Smooth muscle cell (in vitro differentiated cells): ENCODE measurements at regions not wholly inside any gene's neighbourhood (a gene's known extent, or its start where the extent isn't known, plus 50 kb on each side); places are given as distances from the start of the nearest gene placed in this dataset.

Source experiments
- DNase-seq: peaks from one replicate; lab custom pipeline; 2025; ENCODE audit not compliant: unreplicated experiment; lab: John Stamatoyannopoulos, UW
- H2AFZ ChIP-seq: fragments of 200-600 bp; sonication (generic); 2 replicates; pipeline ENCODE4 v1.6.0; 2016; ENCODE audit warnings: antibody characterized with exemption, low read depth, mild to moderate bottlenecking
- H3F3A ChIP-seq: fragments of 200-600 bp; sonication (generic); 2 replicates; pipeline ENCODE4 v1.6.0; 2017; ENCODE audit warnings: antibody characterized with exemption, low read depth
- H3K27ac ChIP-seq: fragments of 200-600 bp; sonication (generic); 2 replicates; pipeline ENCODE4 v1.5.1; 2016; ENCODE audit warnings: low read depth, mild to moderate bottlenecking
- H3K27me3 ChIP-seq: fragments of 200-600 bp; sonication (generic); 2 replicates; pipeline ENCODE4 v1.6.1; 2016; ENCODE audit warnings: low read depth, mild to moderate bottlenecking
- H3K36me3 ChIP-seq: fragments of 200-600 bp; sonication (generic); 2 replicates; pipeline ENCODE4 v1.5.1; 2016; ENCODE audit warnings: low read depth
- H3K4me1 ChIP-seq: fragments of 200-600 bp; sonication (generic); 2 replicates; pipeline ENCODE4 v1.5.1; 2016; ENCODE audit warnings: low read depth
- H3K4me2 ChIP-seq: fragments of 200-600 bp; sonication (generic); 2 replicates; pipeline ENCODE4 v1.6.0; 2016; ENCODE audit warnings: mild to moderate bottlenecking
- H3K4me3 ChIP-seq: fragments of 200-600 bp; sonication (generic); 2 replicates; pipeline ENCODE4 v1.5.1; 2016; ENCODE audit warnings: mild to moderate bottlenecking
- H3K79me2 ChIP-seq: fragments of 200-600 bp; sonication (generic); 2 replicates; pipeline ENCODE4 v1.6.0; 2016; ENCODE audit warnings: low read depth, mild to moderate bottlenecking
- H3K9ac ChIP-seq: fragments of 200-600 bp; sonication (generic); 2 replicates; pipeline ENCODE4 v1.6.0; 2016; ENCODE audit warnings: low read depth
- H3K9me3 ChIP-seq: fragments of 200-600 bp; sonication (generic); replicated peaks from 2 replicates; pipeline ENCODE4 v1.5.1; 2016; ENCODE audit warnings: low read depth
- H4K20me1 ChIP-seq: fragments of 200-600 bp; sonication (generic); 2 replicates; pipeline ENCODE4 v1.6.0; 2016; ENCODE audit warnings: low read depth
- WGBS: methylation state at CpG from one replicate; pipeline ENCODE4 v1.1.7; 2016; ENCODE audit warnings: low lambda C conversion rate; 5-methylcytosine and 5-hydroxymethylcytosine counted together
- TF ChIP-seq, protein P1 (sequence below): fragments of 200-600 bp; sonication (generic); IDR thresholded peaks from 2 replicates; pipeline ENCODE4 v1.5.1; 2017; ENCODE audit warnings: borderline replicate concordance, mild to moderate bottlenecking, antibody characterized with exemption; ENCODE audit not compliant: insufficient read depth, poor library complexity, severe bottlenecking

DNA sequence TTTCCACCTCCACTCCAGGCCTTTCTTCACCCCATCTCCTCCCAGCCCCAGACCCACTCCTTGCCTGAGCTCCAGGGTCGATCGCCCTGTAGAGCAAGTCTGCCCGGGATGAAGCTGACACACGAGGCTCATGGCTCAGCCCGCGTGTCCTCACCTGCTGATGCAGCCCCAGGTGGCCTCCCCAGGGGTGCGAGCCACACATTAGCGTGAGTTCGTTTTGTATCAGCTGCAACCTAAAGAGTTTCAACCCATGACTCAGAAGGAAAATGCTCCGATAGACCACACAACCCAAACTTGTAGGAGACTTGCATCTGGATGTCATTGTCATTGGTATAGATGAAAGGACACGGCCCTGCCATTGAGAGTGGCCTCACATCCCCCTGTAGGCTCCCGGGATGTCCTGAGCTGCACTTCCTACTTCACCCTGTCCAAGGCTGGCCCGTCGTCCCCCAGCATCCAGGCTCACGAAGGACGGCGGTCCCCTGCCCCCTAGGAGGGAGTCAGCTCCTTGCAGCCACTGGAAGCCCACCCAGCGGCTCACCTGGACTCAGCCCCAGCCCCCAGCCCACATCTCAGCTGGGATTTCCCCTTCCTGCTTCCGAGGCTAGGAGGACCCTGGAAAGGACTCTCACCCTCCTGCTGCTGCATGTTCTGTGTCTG lies 97.7 kb downstream of the HTR5A start:
- DNase-seq, result no peak
- no peaks in the 10 kb centered on the region for H3K79me2 ChIP-seq
- no peak overlapping the region for H3K4me2 ChIP-seq
- no peak overlapping the region for H3K27ac ChIP-seq
- H3K9me3 ChIP-seq, result no peaks in the 10 kb centered on the region
- no peak overlapping the region for H3K4me3 ChIP-seq
- H3F3A ChIP-seq, result no peaks in the 10 kb centered on the region
- TF ChIP-seq, protein P1, sequence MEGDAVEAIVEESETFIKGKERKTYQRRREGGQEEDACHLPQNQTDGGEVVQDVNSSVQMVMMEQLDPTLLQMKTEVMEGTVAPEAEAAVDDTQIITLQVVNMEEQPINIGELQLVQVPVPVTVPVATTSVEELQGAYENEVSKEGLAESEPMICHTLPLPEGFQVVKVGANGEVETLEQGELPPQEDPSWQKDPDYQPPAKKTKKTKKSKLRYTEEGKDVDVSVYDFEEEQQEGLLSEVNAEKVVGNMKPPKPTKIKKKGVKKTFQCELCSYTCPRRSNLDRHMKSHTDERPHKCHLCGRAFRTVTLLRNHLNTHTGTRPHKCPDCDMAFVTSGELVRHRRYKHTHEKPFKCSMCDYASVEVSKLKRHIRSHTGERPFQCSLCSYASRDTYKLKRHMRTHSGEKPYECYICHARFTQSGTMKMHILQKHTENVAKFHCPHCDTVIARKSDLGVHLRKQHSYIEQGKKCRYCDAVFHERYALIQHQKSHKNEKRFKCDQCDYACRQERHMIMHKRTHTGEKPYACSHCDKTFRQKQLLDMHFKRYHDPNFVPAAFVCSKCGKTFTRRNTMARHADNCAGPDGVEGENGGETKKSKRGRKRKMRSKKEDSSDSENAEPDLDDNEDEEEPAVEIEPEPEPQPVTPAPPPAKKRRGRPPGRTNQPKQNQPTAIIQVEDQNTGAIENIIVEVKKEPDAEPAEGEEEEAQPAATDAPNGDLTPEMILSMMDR, result no peak
- no peak overlapping the region for H2AFZ ChIP-seq
- WGBS, result 85% methylated on average over 19 of the region's 19 CpGs
- no peaks in the 10 kb centered on the region for H4K20me1 ChIP-seq
- no peak overlapping the region for H3K9ac ChIP-seq
- no peaks in the 10 kb centered on the region for H3K27me3 ChIP-seq
- H3K36me3 ChIP-seq, result no peaks in the 10 kb centered on the region
- no peaks in the 10 kb centered on the region for H3K4me1 ChIP-seq

DNA sequence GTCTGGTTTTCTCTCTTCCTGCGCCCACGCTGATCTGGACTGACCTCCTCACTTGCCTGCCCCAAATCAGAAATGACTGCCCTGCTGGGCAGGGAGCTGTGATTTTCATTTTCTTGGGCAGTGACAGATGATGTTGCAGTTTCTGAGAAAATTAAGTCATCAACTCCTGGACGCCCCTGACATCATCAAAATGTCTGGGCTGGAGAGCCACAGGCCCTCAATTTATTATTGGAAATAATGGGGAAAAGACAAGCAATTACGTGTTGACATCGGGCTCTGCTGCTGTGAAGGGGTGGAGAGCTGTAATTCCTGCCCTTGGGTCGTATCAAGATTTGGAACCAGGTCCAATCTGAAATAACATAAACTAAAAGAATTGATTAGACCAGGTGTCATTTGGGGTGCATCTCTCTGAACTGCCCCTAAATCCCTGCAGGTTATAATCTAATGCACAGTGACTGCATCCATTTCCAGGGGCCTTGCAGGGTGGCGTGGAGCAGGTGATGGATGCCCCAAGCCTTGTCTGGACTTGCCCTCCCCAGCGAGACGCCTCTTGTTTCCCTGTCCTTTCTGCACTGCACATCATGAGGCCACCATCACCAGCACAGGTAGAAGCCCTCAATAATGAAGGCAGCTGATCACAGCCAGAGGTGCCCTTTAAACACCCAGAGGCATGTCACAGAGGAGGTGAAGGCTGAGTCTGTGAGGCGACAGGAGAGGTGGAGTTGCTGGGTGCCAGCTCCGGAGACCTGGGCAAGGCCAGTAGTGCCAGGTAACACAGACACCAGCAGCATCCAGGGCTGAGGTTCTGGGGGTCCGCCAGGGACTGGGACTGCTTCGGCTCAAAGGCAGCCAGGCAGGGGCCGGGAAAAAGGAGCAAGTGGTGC lies 98.7 kb downstream of the HTR5A start:
- Histone ChIP-seq H3K79me2 (no peaks in the 10 kb centered on the region), H3F3A (no peaks in the 10 kb centered on the region), H3K4me2 (no peak overlapping the region), H3K9me3 (no peaks in the 10 kb centered on the region), H3K4me1 (no peaks in the 10 kb centered on the region), H3K36me3 (no peaks in the 10 kb centered on the region), H2AFZ (no peak overlapping the region), H3K4me3 (no peak overlapping the region), H3K27ac (no peak overlapping the region), H3K9ac (no peak overlapping the region), H4K20me1 (no peaks in the 10 kb centered on the region), H3K27me3 (no peaks in the 10 kb centered on the region)
- WGBS, result 91% methylated on average over 14 of the region's 14 CpGs
- TF ChIP-seq, protein P1, result no peak
- DNase-seq, result no peak

DNA sequence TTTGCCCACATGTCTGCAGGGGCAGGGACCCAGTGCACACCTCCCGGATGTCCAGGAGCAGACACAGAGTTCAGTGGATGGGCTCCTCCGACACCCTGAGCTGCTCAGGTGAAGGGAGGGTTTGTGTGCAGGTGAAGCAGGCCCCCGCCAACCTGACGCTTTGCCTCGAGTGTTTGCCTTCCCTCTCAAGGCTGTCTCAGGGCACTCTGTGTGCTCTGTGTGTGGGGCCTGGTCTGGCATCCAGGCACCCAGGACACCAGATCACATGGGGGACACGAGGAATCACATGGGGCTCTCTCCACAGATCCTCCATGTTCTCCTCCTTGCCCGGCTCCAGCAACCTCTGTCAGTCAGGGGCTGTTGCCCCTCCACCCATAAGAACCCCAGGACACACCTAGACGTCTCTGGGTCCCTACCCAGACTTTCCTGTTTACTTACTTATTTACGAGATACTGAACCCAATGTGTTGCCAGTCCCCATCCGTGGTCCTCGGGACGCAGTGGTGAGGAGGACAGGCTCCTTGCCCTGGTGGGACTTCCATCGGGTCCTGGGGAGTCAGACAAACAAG lies 99.5 kb downstream of the HTR5A start:
- Histone ChIP-seq H3K79me2 (no peaks in the 10 kb centered on the region), H3K9me3 (no peaks in the 10 kb centered on the region), H3K4me2 (no peak overlapping the region), H3K27me3 (no peaks in the 10 kb centered on the region), H3K4me3 (no peak overlapping the region), H4K20me1 (no peaks in the 10 kb centered on the region), H3F3A (no peaks in the 10 kb centered on the region), H3K27ac (no peak overlapping the region), H2AFZ (no peak overlapping the region), H3K36me3 (no peaks in the 10 kb centered on the region), H3K4me1 (no peaks in the 10 kb centered on the region), H3K9ac (no peak overlapping the region)
- TF ChIP-seq, protein P1, result no peak
- no peak for DNase-seq
- WGBS, result 85% methylated on average over 13 of the region's 13 CpGs
